ENCODE measurements at regions not wholly inside any gene's neighbourhood (a gene's known extent, or its start where the extent isn't known, plus 50 kb on each side); places are given as distances from the start of the nearest gene placed in this dataset.
"Not testable (repeated sequence)": the region's sequence is repeated elsewhere in the genome, so short reads cannot be mapped to it uniquely, and the experiment has no call there.

GRCh38 chr16:80892395-80892794, 88.0 kb upstream of the CDYL2 start:
- not testable (repeated sequence) for TF ChIP-seq CTCF (conservative IDR thresholded peaks at IDR 0.05 in 1 of 2, IDR thresholded peaks at IDR 0.05 in 1 of 2; ENCODE audit: low read depth in 1 of 2, low read length in 2 of 2); EZH2 (IDR thresholded peaks at IDR 0.05; ENCODE audit: low read length, missing control alignments)

Measured in fibroblast of lung (primary cell).